GM12873 (cell line): ENCODE measurements at regions not wholly inside any gene's neighbourhood (a gene's known extent, or its start where the extent isn't known, plus 50 kb on each side); places are given as distances from the start of the nearest gene placed in this dataset.

Experiments used
- TF ChIP-seq, protein P1 (sequence below): IDR thresholded peaks from 2 replicates; pipeline ENCODE4 v1.5.1; 2012; ENCODE audit warnings: low read depth, mild to moderate bottlenecking, moderate library complexity, low read length, control low read depth; ENCODE audit not compliant: insufficient read depth; ENCODE audit errors: missing control alignments

DNA sequence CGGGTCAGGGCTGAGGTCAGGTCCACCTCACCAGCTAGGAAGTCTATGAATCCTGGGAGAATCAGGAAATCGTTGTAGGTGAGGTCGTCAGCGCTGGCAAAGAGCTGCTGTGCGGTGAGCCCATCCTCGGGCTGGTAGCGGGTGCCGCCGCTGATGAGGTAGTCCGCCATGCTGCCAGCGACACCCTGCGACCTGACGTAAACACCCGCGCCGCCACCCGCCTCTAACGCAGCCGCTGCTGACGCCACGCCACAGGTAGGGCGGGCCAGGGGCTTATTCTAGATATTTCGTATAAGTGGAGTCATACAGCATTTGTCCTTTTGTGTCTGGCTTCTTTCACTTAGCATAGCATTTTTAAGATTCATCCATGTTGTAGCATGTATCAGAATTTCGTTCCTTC lies 220.2 kb upstream of the ATP6AP2 start:
- TF ChIP-seq, protein P1, sequence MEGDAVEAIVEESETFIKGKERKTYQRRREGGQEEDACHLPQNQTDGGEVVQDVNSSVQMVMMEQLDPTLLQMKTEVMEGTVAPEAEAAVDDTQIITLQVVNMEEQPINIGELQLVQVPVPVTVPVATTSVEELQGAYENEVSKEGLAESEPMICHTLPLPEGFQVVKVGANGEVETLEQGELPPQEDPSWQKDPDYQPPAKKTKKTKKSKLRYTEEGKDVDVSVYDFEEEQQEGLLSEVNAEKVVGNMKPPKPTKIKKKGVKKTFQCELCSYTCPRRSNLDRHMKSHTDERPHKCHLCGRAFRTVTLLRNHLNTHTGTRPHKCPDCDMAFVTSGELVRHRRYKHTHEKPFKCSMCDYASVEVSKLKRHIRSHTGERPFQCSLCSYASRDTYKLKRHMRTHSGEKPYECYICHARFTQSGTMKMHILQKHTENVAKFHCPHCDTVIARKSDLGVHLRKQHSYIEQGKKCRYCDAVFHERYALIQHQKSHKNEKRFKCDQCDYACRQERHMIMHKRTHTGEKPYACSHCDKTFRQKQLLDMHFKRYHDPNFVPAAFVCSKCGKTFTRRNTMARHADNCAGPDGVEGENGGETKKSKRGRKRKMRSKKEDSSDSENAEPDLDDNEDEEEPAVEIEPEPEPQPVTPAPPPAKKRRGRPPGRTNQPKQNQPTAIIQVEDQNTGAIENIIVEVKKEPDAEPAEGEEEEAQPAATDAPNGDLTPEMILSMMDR: no peak

DNA sequence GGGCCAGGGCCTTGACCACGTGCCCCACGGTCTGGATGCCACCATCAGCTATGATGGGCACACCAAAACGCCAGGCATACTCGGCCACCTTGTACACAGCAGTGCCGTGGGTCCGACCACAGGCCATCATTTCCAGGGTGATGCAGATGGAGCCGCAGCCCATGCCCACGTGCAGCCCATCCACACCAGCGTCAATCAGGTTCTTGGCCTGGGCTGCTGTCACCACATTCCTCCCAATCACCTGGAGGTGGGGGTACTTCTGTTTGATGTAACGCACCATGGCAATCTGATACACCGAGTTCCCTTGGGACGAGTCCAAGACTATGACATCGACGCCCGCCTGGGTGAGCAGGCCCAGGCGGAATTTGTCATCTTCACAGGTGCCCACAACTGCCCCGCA lies 221.2 kb upstream of the ATP6AP2 start:
- TF ChIP-seq, protein P1: no peak

DNA sequence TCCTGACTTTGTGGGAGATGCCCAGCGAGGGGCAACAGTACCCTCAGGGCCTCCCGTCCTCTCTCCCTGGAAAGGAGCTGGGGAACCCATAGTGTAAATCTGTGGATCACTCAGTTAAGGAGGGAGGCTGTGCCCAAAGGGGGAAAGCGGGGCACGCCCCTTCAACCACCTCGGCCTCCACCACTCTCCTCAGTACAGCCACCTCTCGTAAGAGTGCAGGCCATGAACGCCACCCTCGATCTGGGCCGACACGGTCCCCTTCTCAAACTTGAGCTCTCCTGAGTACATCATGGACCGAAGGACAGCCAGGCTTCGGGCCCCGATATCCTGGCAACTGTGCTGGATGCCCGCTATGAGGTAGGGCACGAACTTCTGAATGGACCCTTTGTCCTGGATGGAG lies 221.8 kb upstream of the ATP6AP2 start:
- TF ChIP-seq, protein P1: no peak

DNA sequence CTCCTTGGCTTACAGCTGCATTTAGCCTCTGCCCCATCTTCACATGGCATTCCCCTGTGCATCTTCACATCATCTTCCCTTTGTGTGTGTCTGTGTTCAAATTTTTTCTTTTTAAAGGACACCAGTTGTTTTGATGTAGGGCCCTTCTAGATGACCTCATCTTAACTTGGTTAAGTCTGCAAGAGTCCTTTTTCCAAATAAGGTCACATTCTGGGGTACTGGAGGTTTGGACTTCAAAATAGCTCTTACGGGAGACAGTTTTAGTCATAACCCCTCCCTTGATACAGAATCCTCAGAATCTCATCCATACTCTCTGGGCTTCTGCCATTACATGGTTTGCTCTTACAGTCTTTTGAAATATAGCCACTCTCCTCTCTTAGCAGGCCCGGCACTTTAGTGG lies 231.5 kb upstream of the ATP6AP2 start:
- TF ChIP-seq, protein P1: no peak

DNA sequence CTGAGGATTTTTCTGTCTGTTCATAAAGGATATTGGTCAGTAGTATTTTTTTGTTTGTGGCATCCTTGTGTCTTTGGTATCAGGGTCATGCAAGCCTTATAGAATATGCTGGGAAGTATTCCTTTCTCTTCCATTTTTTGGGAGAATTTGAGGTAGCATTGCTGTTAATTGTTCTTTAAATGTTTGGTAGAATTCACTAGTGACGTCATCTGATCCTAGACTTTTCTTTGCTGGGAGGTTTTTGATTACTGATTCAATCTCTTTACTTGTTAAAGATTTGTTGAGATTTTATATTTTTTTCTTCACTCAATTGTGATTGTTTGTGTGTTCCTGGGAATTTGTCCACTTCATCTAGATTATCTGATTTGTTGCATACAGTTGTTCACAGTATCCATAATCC lies 234.4 kb upstream of the ATP6AP2 start:
- TF ChIP-seq, protein P1: no peak

DNA sequence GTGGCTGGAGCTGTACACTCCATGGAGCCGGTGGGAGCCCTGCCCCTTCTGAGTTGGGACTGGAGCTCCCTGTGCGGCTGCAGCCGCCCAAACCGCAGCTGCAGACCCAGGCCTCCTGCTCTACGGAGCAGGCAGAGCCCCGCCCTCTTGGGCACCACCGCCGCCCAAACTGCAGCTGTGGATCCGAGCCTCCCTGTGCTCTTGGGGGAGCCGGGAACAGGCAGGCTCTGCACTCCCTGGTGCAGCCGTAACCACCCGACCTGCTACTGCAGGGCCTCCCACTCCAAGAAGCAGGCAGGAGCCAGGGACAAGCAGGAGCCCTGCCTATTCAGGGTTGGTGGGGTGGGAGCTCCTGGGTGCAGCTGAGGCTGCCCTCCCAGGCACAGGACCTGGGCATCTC lies 237.5 kb upstream of the ATP6AP2 start:
- TF ChIP-seq, protein P1: no peak

DNA sequence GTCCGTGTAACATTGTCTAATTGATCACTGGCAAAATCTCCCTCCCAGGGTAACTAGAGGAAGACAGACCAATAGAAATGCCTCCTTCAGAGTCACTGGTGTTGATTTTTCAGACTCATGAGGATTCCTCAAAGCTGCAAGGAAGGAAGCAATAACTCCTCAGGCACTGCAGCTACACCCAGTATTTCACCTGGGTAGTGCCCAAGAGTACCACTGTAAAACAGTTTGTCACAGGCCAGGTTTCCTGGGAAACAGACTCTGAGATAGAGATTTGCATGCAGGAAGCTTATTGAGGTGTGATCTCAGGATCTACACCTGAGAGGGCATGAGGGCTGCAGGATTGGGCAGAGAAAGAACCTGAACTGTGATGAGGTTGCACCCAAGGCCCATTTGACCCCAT lies 240.7 kb upstream of the ATP6AP2 start:
- TF ChIP-seq, protein P1: no peak
